H1 (cell line): ENCODE measurements at regions not wholly inside any gene's neighbourhood (a gene's known extent, or its start where the extent isn't known, plus 50 kb on each side); places are given as distances from the start of the nearest gene placed in this dataset.

ENCODE experiments used
- CTCF ChIA-PET: fragments of 300-600 bp; sonication (Branson Sonifier 250); formaldehyde crosslinking; loops from one replicate; lab custom pipeline; 2021; ENCODE audit not compliant: partially characterized antibody; lab: Charles Lee
- POLR2A ChIA-PET: fragments of 300-600 bp; sonication (Branson Sonifier 250); formaldehyde crosslinking; loops from one replicate; lab custom pipeline; 2021; ENCODE audit warnings: inconsistent platforms; ENCODE audit not compliant: partially characterized antibody; lab: Charles Lee
- DNase-seq, 2 experiments: peaks; one replicate each; pipeline versions ENCODE4 v3.0.0 to v3.0.0-alpha.2; 2010 to 2022; ENCODE audit warnings: low spot score in 2 of 2, low read depth in 1 of 2, mixed read lengths in 1 of 2
- FAIRE-seq: peaks from 2 replicates; lab custom pipeline; 2011; peaks lifted over from hg19 to GRCh38; lab: Jason Lieb, UNC
- H2AFZ ChIP-seq: 2 replicates; pipeline ENCODE4 v1.8.1; 2012; ENCODE audit warnings: low read length, inconsistent platforms
- H2AK5ac ChIP-seq: 2 replicates; pipeline ENCODE4 v1.6.1; 2013; ENCODE audit warnings: low read depth, low read length
- H2BK120ac ChIP-seq: replicated peaks from 2 replicates; pipeline ENCODE3; 2013; ENCODE audit warnings: low read depth, low read length, inconsistent platforms
- H2BK12ac ChIP-seq: 2 replicates; pipeline ENCODE4 v1.6.1; 2013; ENCODE audit warnings: low read depth, low read length
- H2BK15ac ChIP-seq: 2 replicates; pipeline ENCODE4 v1.6.1; 2013; ENCODE audit warnings: low read length
- H2BK20ac ChIP-seq: 2 replicates; pipeline ENCODE4 v1.6.1; 2013; ENCODE audit warnings: low read length
- H2BK5ac ChIP-seq: 2 replicates; pipeline ENCODE4 v1.6.1; 2013; ENCODE audit warnings: low read depth, low read length
- H3K14ac ChIP-seq: 2 replicates; pipeline ENCODE4 v1.6.1; 2013; ENCODE audit warnings: inconsistent platforms; ENCODE audit not compliant: insufficient read length
- H3K18ac ChIP-seq: 2 replicates; pipeline ENCODE4 v1.6.1; 2013; ENCODE audit warnings: low read length; ENCODE audit errors: extremely low read depth
- H3K23ac ChIP-seq: 2 replicates; pipeline ENCODE4 v1.6.1; 2013; ENCODE audit warnings: inconsistent platforms; ENCODE audit not compliant: insufficient read length
- H3K23me2 ChIP-seq: 2 replicates; pipeline ENCODE4 v1.6.1; 2013; ENCODE audit warnings: low read depth, low read length
- H3K27ac ChIP-seq: 2 replicates; pipeline ENCODE4 v1.6.1; 2011; ENCODE audit warnings: low read depth, low read length, inconsistent platforms
- H3K27me3 ChIP-seq, 4 experiments: replicated peaks in 1 of 4; 1 replicate in 1 of 4; 2 replicates in 3 of 4; pipeline versions ENCODE4 v1.6.1 to v1.8.1; 2011 to 2013; ENCODE audit warnings: low read length in 3 of 4, mild to moderate bottlenecking in 3 of 4, inconsistent platforms in 2 of 4, mixed read lengths in 2 of 4, moderate library complexity in 1 of 4; ENCODE audit not compliant: control insufficient read depth in 3 of 4, insufficient read depth in 3 of 4; ENCODE audit errors: extremely low read depth in 1 of 4
- H3K36me3 ChIP-seq, 4 experiments: 2 replicates each; pipeline versions ENCODE4 v1.6.1 to v1.8.1; 2011 to 2013; ENCODE audit warnings: mild to moderate bottlenecking in 4 of 4, low read length in 3 of 4, moderate library complexity in 2 of 4, control low read depth in 1 of 4, inconsistent platforms in 1 of 4; ENCODE audit not compliant: insufficient read depth in 4 of 4, control insufficient read depth in 2 of 4
- H3K4ac ChIP-seq: replicated peaks from 2 replicates; pipeline ENCODE3; 2013; ENCODE audit warnings: low read length, low read depth, mixed read lengths, inconsistent platforms; ENCODE audit not compliant: insufficient read length
- H3K4me1 ChIP-seq, 4 experiments: replicated peaks in 1 of 4; 1 replicate in 1 of 4; 2 replicates in 3 of 4; pipeline versions ENCODE4 v1.6.1 to v1.8.1; 2011 to 2013; ENCODE audit warnings: low read length in 3 of 4, inconsistent platforms in 2 of 4, mixed read lengths in 1 of 4; ENCODE audit not compliant: insufficient read depth in 4 of 4, control insufficient read depth in 3 of 4
- H3K4me2 ChIP-seq, 2 experiments: 2 replicates each; pipeline versions ENCODE4 v1.6.1 to v1.8.1; 2011 to 2013; ENCODE audit warnings: low read depth in 2 of 2, low read length in 2 of 2, control low read depth in 1 of 2, inconsistent platforms in 1 of 2, mild to moderate bottlenecking in 1 of 2; ENCODE audit not compliant: insufficient read depth in 1 of 2
- H3K4me3 ChIP-seq, 4 experiments: fragments of 200-600, 300-600 bp in 1 of 4; sonication (generic), shearing (Covaris generic), sonication (Bioruptor Twin) in 1 of 4; 2 replicates each; pipeline versions ENCODE4 v1.5.1 to v1.8.1; 2011 to 2016; ENCODE audit warnings: low read length in 4 of 4, low read depth in 3 of 4, control low read depth in 2 of 4, inconsistent platforms in 2 of 4, mild to moderate bottlenecking in 2 of 4, mixed read lengths in 1 of 4, moderate library complexity in 1 of 4; ENCODE audit not compliant: insufficient read depth in 2 of 4; ENCODE audit errors: extremely low read depth in 1 of 4
- H3K56ac ChIP-seq: replicated peaks from 2 replicates; pipeline ENCODE3; 2013; ENCODE audit warnings: low read depth, mild to moderate bottlenecking, mixed read lengths, low read length, inconsistent platforms; ENCODE audit not compliant: insufficient read length
- H3K79me1 ChIP-seq: 2 replicates; pipeline ENCODE4 v1.6.1; 2013; ENCODE audit warnings: low read depth, low read length, control low read depth
- H3K79me2 ChIP-seq, 2 experiments: 2 replicates each; pipeline versions ENCODE4 v1.6.1 to v1.8.1; 2012 to 2013; ENCODE audit warnings: low read length in 2 of 2, mild to moderate bottlenecking in 2 of 2, inconsistent platforms in 1 of 2; ENCODE audit not compliant: insufficient read depth in 2 of 2, control insufficient read depth in 1 of 2
- H3K9ac ChIP-seq, 4 experiments: replicated peaks in 1 of 4; 1 replicate in 1 of 4; 2 replicates in 3 of 4; pipeline versions ENCODE4 v1.6.1 to v1.8.1; 2011 to 2013; ENCODE audit warnings: low read depth in 3 of 4, low read length in 3 of 4, control low read depth in 2 of 4, mild to moderate bottlenecking in 2 of 4, moderate library complexity in 2 of 4, inconsistent platforms in 1 of 4; ENCODE audit errors: extremely low read depth in 1 of 4
- H3K9me3 ChIP-seq, 2 experiments: 2 replicates each; pipeline versions ENCODE4 v1.6.1 to v1.8.1; 2012 to 2013; ENCODE audit warnings: mild to moderate bottlenecking in 2 of 2, moderate library complexity in 2 of 2, control low read depth in 1 of 2, inconsistent platforms in 1 of 2, low read depth in 1 of 2, low read length in 1 of 2, mixed read lengths in 1 of 2; ENCODE audit not compliant: insufficient read depth in 2 of 2
- H4K20me1 ChIP-seq, 2 experiments: replicated peaks in 1 of 2; 2 replicates each; pipeline versions ENCODE3 to v1.8.1; 2011 to 2013; ENCODE audit warnings: inconsistent platforms in 2 of 2, low read length in 2 of 2, mild to moderate bottlenecking in 1 of 2; ENCODE audit not compliant: insufficient read depth in 2 of 2, control insufficient read depth in 1 of 2
- H4K5ac ChIP-seq: 2 replicates; pipeline ENCODE4 v1.6.1; 2013; ENCODE audit warnings: low read length, low read depth, mixed read lengths, inconsistent platforms; ENCODE audit not compliant: insufficient read length
- H4K8ac ChIP-seq: 2 replicates; pipeline ENCODE4 v1.8.0; 2013; ENCODE audit warnings: mild to moderate bottlenecking, moderate library complexity, low read length, inconsistent platforms; ENCODE audit not compliant: insufficient read depth; ENCODE audit errors: extremely low read depth
- H4K91ac ChIP-seq: replicated peaks from 2 replicates; pipeline ENCODE3; 2013; ENCODE audit warnings: low read length, mixed read lengths, inconsistent platforms; ENCODE audit not compliant: insufficient read length
- BACH1 ChIP-seq: IDR thresholded peaks from 2 replicates; pipeline ENCODE4 v1.6.1; 2012; ENCODE audit warnings: low read length, improper control_type of control experiment
- SIRT6 ChIP-seq: IDR thresholded peaks from one replicate; pipeline ENCODE4 v1.7.1; 2012; ENCODE audit warnings: low read length, inconsistent platforms
- SP2 ChIP-seq: IDR thresholded peaks from 2 replicates; pipeline ENCODE4 v1.6.1; 2012; ENCODE audit warnings: mild to moderate bottlenecking, low read length, inconsistent platforms
- WGBS, 2 experiments: shearing (Covaris generic) in 1 of 2; methylation state at CpG; one replicate each; pipeline versions ENCODE4 v1.1.6 to v1.1.7; 2013 to 2015; ENCODE audit warnings: low lambda C conversion rate in 2 of 2, mixed read lengths in 2 of 2, inconsistent platforms in 1 of 2, low coverage in 1 of 2, missing lambda C conversion rate in 1 of 2; ENCODE audit not compliant: insufficient replicate concordance in 2 of 2, insufficient coverage in 1 of 2, insufficient read length in 1 of 2; ENCODE audit errors: extremely low coverage in 1 of 2, missing lambda C conversion rate in 1 of 2; 5-methylcytosine and 5-hydroxymethylcytosine counted together
- TF ChIP-seq, protein P1 (sequence below): IDR thresholded peaks from 2 replicates; pipeline ENCODE4 v1.6.1; 2012; ENCODE audit warnings: inconsistent platforms
- TF ChIP-seq, protein P2 (sequence below): IDR thresholded peaks from 2 replicates; pipeline ENCODE4 v1.6.1; 2011; ENCODE audit warnings: low read depth, mild to moderate bottlenecking, low read length; ENCODE audit not compliant: insufficient read depth

DNA sequence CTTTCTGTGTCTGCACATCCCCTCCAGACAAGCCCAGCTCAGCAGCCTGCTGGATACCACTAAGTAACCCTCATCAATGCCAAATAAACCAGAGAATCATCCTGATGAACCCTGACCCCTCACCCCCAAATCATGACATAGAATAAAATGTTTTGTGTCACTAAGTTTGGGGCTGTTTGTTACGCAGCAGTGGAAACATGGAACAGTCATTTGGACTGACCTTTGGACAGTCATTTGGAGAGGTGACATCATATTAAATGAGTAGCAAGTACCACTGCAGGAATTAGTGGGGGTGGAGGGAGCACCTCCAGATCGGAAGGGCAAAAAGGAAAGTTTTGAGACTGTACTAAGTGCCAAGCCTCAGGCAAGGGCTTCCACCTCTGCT lies 55.6 kb upstream of the MSX1 start:
- H2BK120ac ChIP-seq: no peak overlapping the region
- no peaks in the 10 kb centered on the region for H3K23me2 ChIP-seq
- POLR2A ChIA-PET: no interaction called here
- H3K4ac ChIP-seq: no peak overlapping the region
- no peak overlapping the region for H2AFZ ChIP-seq
- H3K23ac ChIP-seq: no peak overlapping the region
- H3K4me3 ChIP-seq: no peak overlapping the region
- WGBS, 2 experiments: 92% methylated on average over 2 of the region's 2 CpGs; no CpG with 5 or more reads in 1 of the 2 experiments
- no peak for DNase-seq
- H4K8ac ChIP-seq: no peak overlapping the region
- H2BK20ac ChIP-seq: no peak overlapping the region
- no peak overlapping the region for H3K14ac ChIP-seq
- H2BK15ac ChIP-seq: no peak overlapping the region
- no peak overlapping the region for H3K56ac ChIP-seq
- no peaks in the 10 kb centered on the region for H3K4me1 ChIP-seq
- H3K27me3 ChIP-seq: peaks cover 0 to 4% (median under 1%) of the 10 kb centered on the region in 4 experiments; a peak in 2 of 7 replicates
- H4K20me1 ChIP-seq: peaks cover 0 to 3% of the 10 kb centered on the region in 2 experiments
- H3K79me1 ChIP-seq: no peaks in the 10 kb centered on the region
- no peak overlapping the region for H4K91ac ChIP-seq
- no peak overlapping the region for H3K9ac ChIP-seq
- H2BK5ac ChIP-seq: no peak overlapping the region
- no peaks in the 10 kb centered on the region for H3K9me3 ChIP-seq
- no peak for TF ChIP-seq SP2
- TF ChIP-seq, protein P1, sequence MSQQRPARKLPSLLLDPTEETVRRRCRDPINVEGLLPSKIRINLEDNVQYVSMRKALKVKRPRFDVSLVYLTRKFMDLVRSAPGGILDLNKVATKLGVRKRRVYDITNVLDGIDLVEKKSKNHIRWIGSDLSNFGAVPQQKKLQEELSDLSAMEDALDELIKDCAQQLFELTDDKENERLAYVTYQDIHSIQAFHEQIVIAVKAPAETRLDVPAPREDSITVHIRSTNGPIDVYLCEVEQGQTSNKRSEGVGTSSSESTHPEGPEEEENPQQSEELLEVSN: no peak
- TF ChIP-seq, protein P2, sequence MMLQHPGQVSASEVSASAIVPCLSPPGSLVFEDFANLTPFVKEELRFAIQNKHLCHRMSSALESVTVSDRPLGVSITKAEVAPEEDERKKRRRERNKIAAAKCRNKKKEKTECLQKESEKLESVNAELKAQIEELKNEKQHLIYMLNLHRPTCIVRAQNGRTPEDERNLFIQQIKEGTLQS: no peak
- TF ChIP-seq BACH1: no peak
- TF ChIP-seq SIRT6: no peak
- TF ChIP-seq, all 59 proteins: peak for 0
- no peaks in the 10 kb centered on the region for H3K36me3 ChIP-seq
- H2BK12ac ChIP-seq: no peak overlapping the region
- H2AK5ac ChIP-seq: no peak overlapping the region
- H3K18ac ChIP-seq: no peak overlapping the region
- no peak for FAIRE-seq
- no peaks in the 10 kb centered on the region for H3K79me2 ChIP-seq
- no peak overlapping the region for H4K5ac ChIP-seq
- CTCF ChIA-PET: no interaction called here
- no peak overlapping the region for H3K27ac ChIP-seq
- H3K4me2 ChIP-seq: no peak overlapping the region
